BJ (cell line): ENCODE measurements at regions not wholly inside any gene's neighbourhood (a gene's known extent, or its start where the extent isn't known, plus 50 kb on each side); places are given as distances from the start of the nearest gene placed in this dataset.

Source experiments
- CTCF ChIA-PET: fragments of 350-600 bp; formaldehyde crosslinking; extraction: SDS; loops from one replicate; lab custom pipeline; 2021; ENCODE audit warnings: antibody characterized with exemption, inconsistent platforms; lab: Yijun Ruan, JAX
- POLR2A ChIA-PET: fragments of 300-600 bp; sonication (Branson Sonifier 250); formaldehyde crosslinking; extraction: SDS; loops from one replicate; lab custom pipeline; 2021; ENCODE audit warnings: antibody characterized with exemption; lab: Charles Lee
- DNase-seq: peaks from one replicate; pipeline ENCODE4 v3.0.0-alpha.2; 2011; ENCODE audit warnings: low read depth
- H3K27me3 ChIP-seq: 2 replicates; pipeline ENCODE4 v1.6.0; 2011; ENCODE audit warnings: low read length; ENCODE audit not compliant: control insufficient read depth, insufficient read depth
- H3K36me3 ChIP-seq: 2 replicates; pipeline ENCODE4 v1.5.1; 2011; ENCODE audit warnings: low read length; ENCODE audit not compliant: control insufficient read depth, insufficient read depth
- H3K4me3 ChIP-seq: 2 replicates; pipeline ENCODE4 v1.5.1; 2011; ENCODE audit warnings: low read depth, mild to moderate bottlenecking, control low read depth, low read length
- TF ChIP-seq, protein P1 (sequence below): IDR thresholded peaks from 2 replicates; pipeline ENCODE4 v1.5.1; 2011; ENCODE audit warnings: low read depth, mild to moderate bottlenecking, control low read depth, inconsistent platforms, low read length, moderate library complexity; ENCODE audit not compliant: insufficient read depth

DNA sequence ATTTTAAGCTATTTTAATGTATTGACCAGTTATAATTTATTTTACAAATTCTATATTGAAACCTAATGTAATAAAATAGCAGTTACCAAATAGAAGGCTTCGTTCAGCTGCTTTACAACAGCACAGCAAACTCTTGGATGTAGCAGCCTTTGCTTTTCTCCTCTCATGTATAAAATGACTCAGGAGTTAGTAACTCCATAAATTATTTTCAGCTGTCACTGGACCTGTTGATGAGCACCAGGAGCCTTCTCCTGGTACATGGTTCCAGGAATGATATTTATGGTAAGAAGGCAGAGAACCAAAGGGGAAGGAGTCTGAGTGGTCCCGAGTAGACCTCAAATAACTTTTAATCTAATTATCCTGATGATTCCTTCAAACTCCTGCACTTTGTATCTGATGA, 256.4 kb upstream of the NETO1 start:
- POLR2A ChIA-PET: no interaction called here
- H3K27me3 ChIP-seq: no peaks in the 10 kb centered on the region
- no peak overlapping the region for H3K4me3 ChIP-seq
- DNase-seq: no peak
- TF ChIP-seq, protein P1, sequence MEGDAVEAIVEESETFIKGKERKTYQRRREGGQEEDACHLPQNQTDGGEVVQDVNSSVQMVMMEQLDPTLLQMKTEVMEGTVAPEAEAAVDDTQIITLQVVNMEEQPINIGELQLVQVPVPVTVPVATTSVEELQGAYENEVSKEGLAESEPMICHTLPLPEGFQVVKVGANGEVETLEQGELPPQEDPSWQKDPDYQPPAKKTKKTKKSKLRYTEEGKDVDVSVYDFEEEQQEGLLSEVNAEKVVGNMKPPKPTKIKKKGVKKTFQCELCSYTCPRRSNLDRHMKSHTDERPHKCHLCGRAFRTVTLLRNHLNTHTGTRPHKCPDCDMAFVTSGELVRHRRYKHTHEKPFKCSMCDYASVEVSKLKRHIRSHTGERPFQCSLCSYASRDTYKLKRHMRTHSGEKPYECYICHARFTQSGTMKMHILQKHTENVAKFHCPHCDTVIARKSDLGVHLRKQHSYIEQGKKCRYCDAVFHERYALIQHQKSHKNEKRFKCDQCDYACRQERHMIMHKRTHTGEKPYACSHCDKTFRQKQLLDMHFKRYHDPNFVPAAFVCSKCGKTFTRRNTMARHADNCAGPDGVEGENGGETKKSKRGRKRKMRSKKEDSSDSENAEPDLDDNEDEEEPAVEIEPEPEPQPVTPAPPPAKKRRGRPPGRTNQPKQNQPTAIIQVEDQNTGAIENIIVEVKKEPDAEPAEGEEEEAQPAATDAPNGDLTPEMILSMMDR: no peak
- no peaks in the 10 kb centered on the region for H3K36me3 ChIP-seq
- CTCF ChIA-PET: interaction anchor here (1.4 to 1.8 kb wide), 2 partner anchors 12 kb away, joined by 4 to 8 read pairs; no protein-coding TSS in a partner anchor

DNA sequence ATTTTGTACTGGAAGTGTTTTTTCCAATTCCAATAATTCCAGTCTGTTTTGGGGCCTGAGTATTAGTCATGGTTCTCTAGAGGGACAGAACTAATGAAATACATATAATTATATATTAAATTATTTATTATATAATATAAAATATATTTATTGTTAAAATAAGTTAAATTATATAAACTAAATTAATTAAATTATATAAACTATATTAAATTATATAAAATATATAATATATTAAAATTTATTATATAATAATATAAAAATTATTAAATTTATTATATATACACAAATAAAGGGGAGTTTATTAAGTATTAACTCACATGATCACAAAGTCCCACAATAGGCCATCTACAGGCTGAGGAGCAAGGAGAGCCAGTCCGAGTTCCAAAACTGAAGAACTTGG, 253.4 kb upstream of the NETO1 start:
- Histone ChIP-seq H3K4me3 (no peak overlapping the region), H3K27me3 (no peaks in the 10 kb centered on the region), H3K36me3 (no peaks in the 10 kb centered on the region)
- no peak for DNase-seq
- CTCF ChIA-PET: interaction anchor here (0.6 kb wide), 1 partner anchor 127 kb away, joined by 3 read pairs; no protein-coding TSS in a partner anchor
- TF ChIP-seq, protein P1: no peak
- POLR2A ChIA-PET: no interaction called here

DNA sequence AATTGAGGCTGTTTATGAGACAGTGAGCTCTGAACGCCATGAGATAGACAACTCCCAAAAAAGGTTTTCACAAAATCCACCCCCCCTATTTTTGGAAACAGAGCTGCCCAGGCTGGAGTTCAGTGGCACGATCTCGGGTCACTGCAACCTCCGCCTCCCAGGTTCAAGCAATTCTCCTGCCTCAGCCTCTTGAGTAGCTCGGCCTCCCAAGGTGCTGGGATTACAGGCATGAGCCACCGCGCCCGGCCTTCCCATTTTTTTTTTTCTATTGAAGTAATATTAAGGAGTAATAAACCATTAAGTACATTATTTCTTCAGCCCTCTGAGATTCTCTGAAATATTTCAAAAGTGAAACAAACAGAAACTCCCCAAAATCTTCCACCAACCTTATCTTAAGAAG, 252.8 kb upstream of the NETO1 start:
- CTCF ChIA-PET: interaction anchor here (0.6 kb wide), 1 partner anchor 126 kb away, joined by 3 read pairs; no protein-coding TSS in a partner anchor

DNA sequence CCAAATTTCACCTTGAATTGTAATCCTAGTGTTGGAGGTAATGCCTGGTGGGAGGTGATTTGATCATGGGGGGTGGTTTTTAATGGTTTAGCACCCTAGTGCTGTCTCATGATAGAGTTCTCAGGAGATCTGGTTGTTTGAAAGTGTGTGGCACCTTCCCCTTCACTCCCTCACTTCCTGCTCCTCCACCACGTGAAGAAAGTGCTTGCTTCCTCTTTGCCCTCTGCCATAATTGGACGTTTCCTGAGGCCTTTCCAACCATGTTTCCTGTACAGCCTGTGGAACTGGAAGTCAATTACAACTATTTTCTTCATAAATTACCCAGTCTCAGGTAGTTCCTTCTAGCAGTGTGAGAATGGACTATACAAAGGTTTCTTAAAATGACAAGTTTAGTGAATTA, 251.8 kb upstream of the NETO1 start:
- Histone ChIP-seq H3K27me3 (no peaks in the 10 kb centered on the region), H3K36me3 (no peaks in the 10 kb centered on the region), H3K4me3 (no peak overlapping the region)
- POLR2A ChIA-PET: no interaction called here
- TF ChIP-seq, protein P1: no peak
- CTCF ChIA-PET: no interaction called here
- no peak for DNase-seq

More for the DNA sequence above, 252.8 kb upstream of the NETO1 start:
- no peak for DNase-seq
- Histone ChIP-seq H3K27me3 (no peaks in the 10 kb centered on the region), H3K4me3 (no peak overlapping the region), H3K36me3 (no peaks in the 10 kb centered on the region)
- TF ChIP-seq, protein P1: no peak
- POLR2A ChIA-PET: no interaction called here

DNA sequence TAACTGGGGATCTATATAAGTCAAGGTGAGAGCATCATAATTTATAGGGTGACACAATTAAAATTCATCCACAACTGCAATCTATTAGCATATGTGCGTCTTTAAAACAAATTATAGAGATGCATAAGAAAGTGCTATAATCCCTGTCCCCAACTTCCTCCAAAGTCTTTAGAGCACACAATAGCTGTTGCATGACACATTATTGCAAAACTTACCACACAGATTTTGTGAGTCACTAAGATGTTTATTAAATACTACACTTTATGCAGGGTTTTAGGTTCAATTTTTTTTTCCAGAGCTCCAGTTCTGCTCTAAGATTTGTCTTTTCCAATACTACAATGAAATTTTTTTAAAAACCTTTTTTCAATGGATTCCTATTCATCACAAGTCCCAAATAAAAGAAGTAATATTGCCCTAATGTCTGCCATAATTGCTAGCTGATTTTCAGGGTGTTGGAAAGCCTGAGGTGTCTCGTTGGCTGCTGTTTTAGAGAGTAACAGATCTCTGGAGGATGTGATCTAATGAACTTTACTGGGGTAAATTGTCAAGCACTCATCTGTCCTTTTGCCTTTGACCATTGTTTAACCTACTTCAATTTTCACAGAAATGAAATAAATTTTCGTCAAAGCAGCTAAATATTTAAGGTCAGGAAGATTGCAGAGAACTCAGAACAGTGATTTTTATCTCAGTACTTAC, 250.5 kb upstream of the NETO1 start:
- Histone ChIP-seq H3K36me3 (no peaks in the 10 kb centered on the region), H3K4me3 (no peak overlapping the region), H3K27me3 (no peaks in the 10 kb centered on the region)
- ChIA-PET POLR2A (no interaction called here), CTCF (interaction anchor here (0.9 kb wide), 1 partner anchor 12 kb away, joined by 3 read pairs; no protein-coding TSS in a partner anchor)
- no peak for DNase-seq
- TF ChIP-seq, protein P1: no peak
